NCI-H2107 (cell line): ENCODE measurements at regions not wholly inside any gene's neighbourhood (a gene's known extent, or its start where the extent isn't known, plus 50 kb on each side); places are given as distances from the start of the nearest gene placed in this dataset.

Source experiments
- DNase-seq: peaks from one replicate; lab custom pipeline; 2025; lab: John Stamatoyannopoulos, UW

- DNase-seq = no peak
These were observed 111.7 kb upstream of the CCDC54 start for GRCh38 chr3:107265526-107265925.

- DNase-seq = no peak
These were observed 108.8 kb upstream of the CCDC54 start for GRCh38 chr3:107268469-107268868.

GRCh38 chr3:107269136-107269535 is 108.1 kb upstream of the CCDC54 start:
- no peak for DNase-seq

- DNase-seq = peak; percentile 14
These were observed 105.4 kb upstream of the CCDC54 start for GRCh38 chr3:107271787-107272387.

- DNase-seq = no peak
These were observed 104.8 kb upstream of the CCDC54 start for GRCh38 chr3:107272471-107272870.

GRCh38 chr3:107272885-107273284 is 104.4 kb upstream of the CCDC54 start:
- no peak for DNase-seq

GRCh38 chr3:107273771-107274170 is 103.5 kb upstream of the CCDC54 start:
- no peak for DNase-seq

GRCh38 chr3:107275511-107275910 is 101.7 kb upstream of the CCDC54 start:
- DNase-seq = no peak

- DNase-seq = no peak
These were observed 93.3 kb upstream of the CCDC54 start for GRCh38 chr3:107283948-107284347.

GRCh38 chr3:107284612-107285011 is 92.6 kb upstream of the CCDC54 start:
- DNase-seq = no peak

GRCh38 chr3:107285197-107285596 is 92.0 kb upstream of the CCDC54 start:
- no peak for DNase-seq

GRCh38 chr3:107289354-107289753 is 87.9 kb upstream of the CCDC54 start:
- DNase-seq = no peak

- DNase-seq = no peak
These were observed 83.1 kb upstream of the CCDC54 start for GRCh38 chr3:107294117-107294516.

GRCh38 chr3:107297597-107297996 is 79.6 kb upstream of the CCDC54 start:
- DNase-seq = no peak

GRCh38 chr3:107307205-107307604 is 70.0 kb upstream of the CCDC54 start:
- no peak for DNase-seq

- no peak for DNase-seq
These were observed 68.5 kb upstream of the CCDC54 start for GRCh38 chr3:107308716-107309115.

- DNase-seq = no peak
These were observed 67.9 kb upstream of the CCDC54 start for GRCh38 chr3:107309312-107309711.

GRCh38 chr3:107313711-107314110 is 63.5 kb upstream of the CCDC54 start:
- no peak for DNase-seq

GRCh38 chr3:107315141-107315540 is 62.1 kb upstream of the CCDC54 start:
- DNase-seq = no peak

GRCh38 chr3:107323723-107324122 is 53.5 kb upstream of the CCDC54 start:
- DNase-seq = no peak

- no peak for DNase-seq
These were observed 51.8 kb upstream of the CCDC54 start for GRCh38 chr3:107325446-107325845.
